Common myeloid progenitor, CD34-positive (primary cell): ENCODE measurements at regions not wholly inside any gene's neighbourhood (a gene's known extent, or its start where the extent isn't known, plus 50 kb on each side); places are given as distances from the start of the nearest gene placed in this dataset.

ENCODE experiments used
- CTCF ChIA-PET: fragments of 350-600 bp; sonication (Branson Sonifier 250); formaldehyde crosslinking; loops from one replicate; lab custom pipeline; 2021; ENCODE audit warnings: antibody characterized with exemption; lab: Charles Lee
- POLR2A ChIA-PET: fragments of 350-600 bp; sonication (Branson Sonifier 250); formaldehyde crosslinking; loops from one replicate; lab custom pipeline; 2021; ENCODE audit warnings: antibody characterized with exemption; lab: Charles Lee
- DNase-seq, 3 donors: peaks; one replicate each; pipeline versions ENCODE4 v3.0.0 to v3.0.0-alpha.2; 2013
- H3K27ac ChIP-seq, 2 experiments: 1 replicate in 1 of 2; 2 replicates in 1 of 2; pipeline ENCODE4 v1.7.0; 2013; ENCODE audit warnings: inconsistent platforms in 2 of 2, low read length in 2 of 2, mild to moderate bottlenecking in 2 of 2, low read depth in 1 of 2, moderate library complexity in 1 of 2; ENCODE audit not compliant: severe bottlenecking in 2 of 2, insufficient read depth in 1 of 2, poor library complexity in 1 of 2
- H3K27me3 ChIP-seq, 5 experiments: replicated peaks in 2 of 5; 1 replicate in 3 of 5; 2 replicates in 2 of 5; pipeline versions ENCODE4 v1.6.1 to v1.7.0; 2013; ENCODE audit warnings: low read length in 4 of 5, mild to moderate bottlenecking in 2 of 5, moderate library complexity in 2 of 5, inconsistent platforms in 1 of 5; ENCODE audit not compliant: insufficient read depth in 5 of 5, control insufficient read depth in 4 of 5
- H3K36me3 ChIP-seq, 4 experiments: 1 replicate in 2 of 4; 2 replicates in 2 of 4; pipeline versions ENCODE4 v1.6.1 to v1.7.0; 2013; ENCODE audit warnings: low read length in 3 of 4, control low read depth in 1 of 4, mild to moderate bottlenecking in 1 of 4; ENCODE audit not compliant: control insufficient read depth in 4 of 4, insufficient read depth in 4 of 4
- H3K4me1 ChIP-seq, 4 experiments: 1 replicate in 3 of 4; 2 replicates in 1 of 4; pipeline versions ENCODE4 v1.6.1 to v1.7.1; 2013; ENCODE audit warnings: low read length in 3 of 4, mild to moderate bottlenecking in 3 of 4, control low read depth in 1 of 4, inconsistent platforms in 1 of 4, moderate library complexity in 1 of 4; ENCODE audit not compliant: control insufficient read depth in 4 of 4, insufficient read depth in 4 of 4; ENCODE audit errors: control extremely low read depth in 1 of 4
- H3K4me3 ChIP-seq, 7 experiments: 1 replicate in 4 of 7; 2 replicates in 3 of 7; pipeline versions ENCODE4 v1.5.1 to v1.7.0; 2013; ENCODE audit warnings: mild to moderate bottlenecking in 7 of 7, low read length in 6 of 7, moderate library complexity in 6 of 7, inconsistent platforms in 2 of 7, low read depth in 2 of 7, control low read depth in 1 of 7; ENCODE audit not compliant: insufficient read depth in 4 of 7, control insufficient read depth in 1 of 7; ENCODE audit errors: extremely low read depth in 1 of 7
- H3K9me3 ChIP-seq, 5 experiments: 1 replicate in 4 of 5; 2 replicates in 1 of 5; pipeline versions ENCODE4 v1.6.1 to v1.7.1; 2013; ENCODE audit warnings: low read length in 4 of 5, mild to moderate bottlenecking in 2 of 5, inconsistent platforms in 1 of 5, low read depth in 1 of 5, moderate library complexity in 1 of 5; ENCODE audit not compliant: control insufficient read depth in 4 of 5, insufficient read depth in 2 of 5; ENCODE audit errors: control extremely low read depth in 1 of 5
- WGBS: methylation state at CpG from one replicate; pipeline ENCODE4 v1.1.5; 2013; ENCODE audit not compliant: insufficient coverage; 5-methylcytosine and 5-hydroxymethylcytosine counted together

DNA sequence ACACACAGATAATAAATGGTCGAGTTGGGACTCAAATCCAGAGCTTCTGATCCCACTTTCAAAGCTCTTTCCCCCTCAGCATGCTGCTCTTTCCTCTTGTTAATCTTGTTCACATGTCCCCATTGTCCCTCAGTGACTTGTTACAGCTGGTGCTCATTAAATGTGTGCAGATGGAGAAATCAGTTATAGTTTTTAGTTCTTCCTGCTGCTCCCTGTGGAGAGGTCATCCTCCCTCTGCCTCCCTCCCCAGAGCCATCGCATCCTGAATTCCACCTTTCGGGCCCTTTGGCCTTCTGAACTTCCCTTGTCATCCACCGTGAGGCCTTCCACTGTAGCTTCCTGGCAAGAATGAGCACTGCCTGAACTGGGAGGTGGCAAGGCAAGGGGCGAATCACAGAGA, 179.6 kb downstream of the WSCD1 start:
- H3K4me1 ChIP-seq = no peaks in the 10 kb centered on the region
- no peaks in the 10 kb centered on the region for H3K36me3 ChIP-seq
- no peak overlapping the region for H3K4me3 ChIP-seq
- H3K27ac ChIP-seq = no peak overlapping the region
- peaks cover 0 to 3% (median 2%) of the 10 kb centered on the region in 5 experiments for H3K27me3 ChIP-seq
- CTCF ChIA-PET = no interaction called here
- POLR2A ChIA-PET = no interaction called here
- WGBS = 50% methylated on average over 4 of the region's 5 CpGs
- no peak for DNase-seq
- no peaks in the 10 kb centered on the region for H3K9me3 ChIP-seq

- H3K4me1 ChIP-seq = no peaks in the 10 kb centered on the region
- no peak for DNase-seq
- H3K9me3 ChIP-seq = no peaks in the 10 kb centered on the region
- peaks cover 0 to 15% (median 4%) of the 10 kb centered on the region in 5 experiments for H3K27me3 ChIP-seq
- H3K27ac ChIP-seq = no peak overlapping the region
- ChIA-PET POLR2A (no interaction called here), CTCF (no interaction called here)
- H3K36me3 ChIP-seq = no peaks in the 10 kb centered on the region
- WGBS = 86% methylated on average over 3 of the region's 4 CpGs
- no peak overlapping the region for H3K4me3 ChIP-seq
Observed at GRCh38 chr17:6248061-6248460, 177.9 kb downstream of the WSCD1 start.

GRCh38 chr17:6245301-6246177, 175.4 kb downstream of the WSCD1 start:
- CTCF ChIA-PET = no interaction called here
- Histone ChIP-seq H3K27me3 (peaks cover 0 to 19% (median 2%) of the 10 kb centered on the region in 5 experiments), H3K4me1 (no peaks in the 10 kb centered on the region), H3K4me3 (no peak overlapping the region), H3K27ac (no peak overlapping the region), H3K9me3 (no peaks in the 10 kb centered on the region), H3K36me3 (no peaks in the 10 kb centered on the region)
- no peak for DNase-seq
- WGBS = 81% methylated on average over 7 of the region's 8 CpGs
- POLR2A ChIA-PET = no interaction called here

GRCh38 chr17:6244796-6245195, 174.6 kb downstream of the WSCD1 start:
- no peak overlapping the region for H3K4me3 ChIP-seq
- DNase-seq = no peak
- ChIA-PET POLR2A (no interaction called here), CTCF (no interaction called here)
- H3K27ac ChIP-seq = no peak overlapping the region
- 70% methylated on average over 4 of the region's 4 CpGs for WGBS
- H3K36me3 ChIP-seq = no peaks in the 10 kb centered on the region
- no peaks in the 10 kb centered on the region for H3K4me1 ChIP-seq
- peaks cover 0 to 25% (median 2%) of the 10 kb centered on the region in 5 experiments for H3K27me3 ChIP-seq
- H3K9me3 ChIP-seq = no peaks in the 10 kb centered on the region

GRCh38 chr17:6244253-6244652, 174.1 kb downstream of the WSCD1 start:
- Histone ChIP-seq H3K36me3 (no peaks in the 10 kb centered on the region), H3K4me3 (no peak overlapping the region), H3K27me3 (peaks cover 0 to 28% (median 4%) of the 10 kb centered on the region in 5 experiments), H3K27ac (no peak overlapping the region), H3K9me3 (no peaks in the 10 kb centered on the region), H3K4me1 (no peaks in the 10 kb centered on the region)
- CTCF ChIA-PET = no interaction called here
- WGBS = 75% methylated on average over 4 of the region's 5 CpGs
- POLR2A ChIA-PET = no interaction called here
- DNase-seq = no peak

DNA sequence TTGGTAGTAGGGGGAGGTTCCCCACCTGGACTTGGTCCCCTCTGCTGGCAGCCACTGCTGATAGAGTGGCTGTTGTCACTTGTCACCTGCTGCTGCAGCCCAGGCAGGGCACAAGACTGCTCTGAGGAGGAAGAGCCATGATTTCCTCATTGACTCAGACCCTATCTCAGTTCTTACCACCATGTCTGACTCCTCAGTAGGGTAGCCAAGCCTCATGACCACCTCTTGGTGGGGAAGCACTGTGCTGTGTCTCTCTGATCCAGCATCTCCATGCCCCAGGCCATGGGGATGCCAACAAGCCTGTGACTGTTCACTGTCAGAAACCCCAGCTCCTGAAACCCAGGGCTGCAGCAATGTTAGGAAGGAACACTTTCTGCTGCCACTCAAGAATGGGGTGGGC, 173.0 kb downstream of the WSCD1 start:
- Histone ChIP-seq H3K9me3 (no peaks in the 10 kb centered on the region), H3K27ac (no peak overlapping the region), H3K27me3 (peaks cover 0 to 34% (median 8%) of the 10 kb centered on the region in 5 experiments), H3K4me1 (no peaks in the 10 kb centered on the region), H3K36me3 (no peaks in the 10 kb centered on the region), H3K4me3 (no peak overlapping the region)
- CTCF ChIA-PET = no interaction called here
- POLR2A ChIA-PET = no interaction called here
- DNase-seq = no peak

- no peak overlapping the region for H3K27ac ChIP-seq
- 87% methylated on average over 4 of the region's 4 CpGs for WGBS
- H3K4me3 ChIP-seq = no peak overlapping the region
- DNase-seq = no peak
- H3K27me3 ChIP-seq = peaks cover 0 to 38% (median 8%) of the 10 kb centered on the region in 5 experiments
- H3K4me1 ChIP-seq = no peaks in the 10 kb centered on the region
- H3K9me3 ChIP-seq = no peaks in the 10 kb centered on the region
- H3K36me3 ChIP-seq = no peaks in the 10 kb centered on the region
- CTCF ChIA-PET = no interaction called here
- POLR2A ChIA-PET = no interaction called here
Observed at GRCh38 chr17:6241996-6242395, 171.8 kb downstream of the WSCD1 start.
